ENCODE measurements at regions not wholly inside any gene's neighbourhood (a gene's known extent, or its start where the extent isn't known, plus 50 kb on each side); places are given as distances from the start of the nearest gene placed in this dataset.
"Not testable (repeated sequence)": the region's sequence is repeated elsewhere in the genome, so short reads cannot be mapped to it uniquely, and the experiment has no call there.

DNA sequence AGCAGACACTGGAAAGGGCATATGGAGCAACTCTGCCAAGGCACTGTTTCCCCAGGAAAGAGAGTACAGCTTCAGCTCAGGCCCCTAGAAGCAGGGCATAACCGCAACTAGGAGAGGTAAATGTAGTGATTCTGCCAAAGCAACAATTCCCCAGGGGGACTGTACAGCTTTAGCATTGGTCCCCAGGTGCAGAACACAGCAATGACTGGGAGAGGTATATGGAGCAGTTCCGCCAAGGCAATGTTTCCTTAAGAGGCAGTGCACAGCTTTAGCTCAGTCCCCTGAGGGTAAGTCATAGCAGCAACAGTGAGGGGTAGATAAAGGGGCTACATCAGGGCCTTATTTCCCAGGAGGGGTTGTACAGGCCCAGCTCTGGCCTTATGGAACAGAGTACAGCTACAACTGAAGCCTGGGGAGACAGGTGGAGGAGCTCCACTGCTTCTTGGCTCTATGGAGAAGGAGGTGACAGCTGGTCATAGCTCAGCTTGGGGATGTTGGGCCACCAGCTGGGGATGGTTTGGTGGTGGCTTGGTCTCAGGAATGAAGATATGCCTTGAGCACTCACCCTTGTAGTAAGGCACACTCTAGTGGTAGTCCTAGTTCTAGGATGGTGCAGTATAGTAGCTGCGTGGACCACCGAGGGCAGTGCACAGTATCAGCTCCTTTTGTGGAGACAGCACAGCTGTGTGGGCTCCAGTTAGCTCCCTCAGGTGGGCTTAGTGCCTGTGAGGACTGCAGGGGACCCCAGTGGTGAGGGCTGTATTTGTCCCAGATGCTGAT, 582.7 kb downstream of the PTPRC start:
- Histone ChIP-seq H3K9me3 (ENCODE audit: control insufficient read depth, low read length) (no peaks in the 10 kb centered on the region), H3K27ac (ENCODE audit: low read length) (no peak overlapping the region), H3K4me3 (ENCODE audit: low read length) (no peak overlapping the region), H3K27me3 (ENCODE audit: control insufficient read depth, insufficient read depth) (no peaks in the 10 kb centered on the region), H3K4me1 (ENCODE audit: control insufficient read depth, insufficient read depth, low read length) (no peaks in the 10 kb centered on the region)
- peak in 1 of 2 donors; percentile 24 for ATAC-seq
- DNase-seq: no peak
- intact Hi-C loops (cut with DNase I): no loop called here
- 94% methylated on average over 4 of the region's 4 CpGs for WGBS

DNA sequence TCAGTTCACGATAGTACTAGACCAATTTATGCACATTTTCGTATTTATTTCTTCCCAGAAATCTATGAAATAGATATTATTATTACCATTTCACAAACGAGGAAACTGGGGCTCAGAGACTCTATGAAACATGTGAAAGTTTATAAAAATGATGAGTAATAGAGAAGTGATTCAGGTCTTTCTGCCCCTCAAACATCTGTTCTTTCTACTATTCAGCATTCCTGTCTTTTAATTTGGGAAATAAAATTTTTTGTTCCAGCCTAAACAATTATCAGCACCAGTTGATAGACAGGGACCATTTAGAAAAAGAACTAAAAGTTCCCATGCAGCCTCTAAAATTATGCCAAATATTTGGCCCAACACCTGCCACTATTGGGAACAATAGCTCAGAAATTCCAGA, 585.1 kb downstream of the PTPRC start:
- Histone ChIP-seq H3K27ac (ENCODE audit: low read length) (no peak overlapping the region), H3K4me3 (ENCODE audit: low read length) (no peak overlapping the region), H3K27me3 (ENCODE audit: control insufficient read depth, insufficient read depth) (no peaks in the 10 kb centered on the region), H3K9me3 (ENCODE audit: control insufficient read depth, low read length) (no peaks in the 10 kb centered on the region), H3K4me1 (ENCODE audit: control insufficient read depth, insufficient read depth, low read length) (no peaks in the 10 kb centered on the region)
- intact Hi-C loops (cut with DNase I): no loop called here
- DNase-seq (no peak), ATAC-seq (no peak)
- 82% methylated on average over 3 of the region's 3 CpGs for WGBS

DNA sequence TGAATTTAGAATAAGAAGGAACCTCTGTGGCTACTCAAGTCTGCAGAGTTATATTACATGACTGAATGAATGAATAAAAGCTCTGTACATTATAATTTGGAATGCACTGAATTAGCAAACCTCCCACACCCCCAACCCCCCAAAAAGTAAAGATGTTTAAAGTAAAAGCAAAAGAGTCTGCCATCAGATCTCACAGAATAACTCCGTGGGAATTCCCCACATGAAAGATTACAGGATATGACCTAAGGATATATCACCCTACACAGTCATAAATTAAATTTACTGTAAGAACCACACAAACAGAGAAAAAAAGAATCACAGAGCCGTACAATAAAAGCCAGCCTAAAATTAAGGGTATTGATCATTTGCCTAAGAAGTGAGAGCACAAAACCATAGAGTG, 587.3 kb downstream of the PTPRC start:
- Histone ChIP-seq H3K9me3 (ENCODE audit: control insufficient read depth, low read length) (no peaks in the 10 kb centered on the region), H3K4me3 (ENCODE audit: low read length) (no peak overlapping the region), H3K4me1 (ENCODE audit: control insufficient read depth, insufficient read depth, low read length) (no peaks in the 10 kb centered on the region), H3K27ac (ENCODE audit: low read length) (no peak overlapping the region), H3K27me3 (ENCODE audit: control insufficient read depth, insufficient read depth) (no peaks in the 10 kb centered on the region)
- no peak for ATAC-seq
- intact Hi-C loops (cut with DNase I): no loop called here
- no peak for DNase-seq
- 42% methylated on average over 2 of the region's 2 CpGs for WGBS

DNA sequence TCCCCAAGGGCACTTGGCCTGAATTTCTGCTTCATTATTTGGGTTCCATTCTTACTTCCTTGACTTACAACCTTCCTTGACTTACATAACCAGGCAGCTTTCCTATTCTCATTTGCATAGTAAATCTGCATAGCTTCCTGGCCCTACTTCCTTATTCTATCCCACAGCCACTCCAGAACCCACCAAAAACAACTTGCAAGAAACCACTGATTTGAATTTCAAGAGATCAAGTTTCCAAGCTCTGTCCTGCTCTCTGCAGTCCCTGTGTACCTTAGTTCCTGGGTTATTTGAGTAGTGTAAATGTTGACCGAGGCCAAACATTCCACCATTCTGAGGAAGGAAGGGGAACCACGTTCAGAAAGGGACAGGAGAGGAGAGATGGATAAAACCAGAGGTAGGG, 603.3 kb downstream of the PTPRC start:
- no peak for DNase-seq
- intact Hi-C loops (cut with DNase I): loop anchor here in 1 of 4 donors (10.0 kb wide), 1 partner anchor 467 kb away; no protein-coding TSS in a partner anchor

DNA sequence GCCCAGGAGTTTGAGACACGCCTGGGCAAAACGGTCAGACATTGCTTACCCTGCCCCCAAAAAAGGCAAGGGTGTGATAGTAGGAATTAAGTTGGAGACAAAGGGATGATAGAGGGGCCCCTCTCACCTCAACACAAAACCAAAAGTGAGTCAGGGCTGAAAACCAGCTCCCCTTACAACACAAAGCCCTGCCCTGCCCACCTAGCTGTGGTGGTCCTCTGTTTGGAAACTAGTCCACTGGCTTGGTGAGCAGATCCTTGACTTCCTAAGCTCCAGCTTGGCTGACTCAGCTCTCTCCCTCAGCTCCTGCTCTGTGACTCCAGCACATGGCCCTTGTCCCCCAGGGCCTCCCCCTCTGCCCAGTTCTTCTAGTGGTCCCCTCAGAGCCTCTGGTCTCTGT, 603.8 kb downstream of the PTPRC start:
- intact Hi-C loops (cut with DNase I): loop anchor here in 1 of 4 donors (10.0 kb wide), 1 partner anchor 468 kb away; no protein-coding TSS in a partner anchor
- no peak for ATAC-seq
- no peaks in the 10 kb centered on the region for H3K9me3 ChIP-seq (ENCODE audit: control insufficient read depth, low read length)
- H3K27me3 ChIP-seq (ENCODE audit: control insufficient read depth, insufficient read depth): no peaks in the 10 kb centered on the region
- no peak overlapping the region for H3K27ac ChIP-seq (ENCODE audit: low read length)
- 90% methylated on average over 2 of the region's 2 CpGs for WGBS
- H3K4me1 ChIP-seq (ENCODE audit: control insufficient read depth, insufficient read depth, low read length): no peaks in the 10 kb centered on the region
- no peak for DNase-seq
- no peak overlapping the region for H3K4me3 ChIP-seq (ENCODE audit: low read length)

More for the DNA sequence above, 603.3 kb downstream of the PTPRC start:
- Histone ChIP-seq H3K9me3 (ENCODE audit: control insufficient read depth, low read length) (no peaks in the 10 kb centered on the region), H3K4me1 (ENCODE audit: control insufficient read depth, insufficient read depth, low read length) (no peaks in the 10 kb centered on the region), H3K4me3 (ENCODE audit: low read length) (no peak overlapping the region), H3K27ac (ENCODE audit: low read length) (no peak overlapping the region), H3K27me3 (ENCODE audit: control insufficient read depth, insufficient read depth) (no peaks in the 10 kb centered on the region)
- ATAC-seq: no peak
- 77% methylated on average over 2 of the region's 2 CpGs for WGBS

DNA sequence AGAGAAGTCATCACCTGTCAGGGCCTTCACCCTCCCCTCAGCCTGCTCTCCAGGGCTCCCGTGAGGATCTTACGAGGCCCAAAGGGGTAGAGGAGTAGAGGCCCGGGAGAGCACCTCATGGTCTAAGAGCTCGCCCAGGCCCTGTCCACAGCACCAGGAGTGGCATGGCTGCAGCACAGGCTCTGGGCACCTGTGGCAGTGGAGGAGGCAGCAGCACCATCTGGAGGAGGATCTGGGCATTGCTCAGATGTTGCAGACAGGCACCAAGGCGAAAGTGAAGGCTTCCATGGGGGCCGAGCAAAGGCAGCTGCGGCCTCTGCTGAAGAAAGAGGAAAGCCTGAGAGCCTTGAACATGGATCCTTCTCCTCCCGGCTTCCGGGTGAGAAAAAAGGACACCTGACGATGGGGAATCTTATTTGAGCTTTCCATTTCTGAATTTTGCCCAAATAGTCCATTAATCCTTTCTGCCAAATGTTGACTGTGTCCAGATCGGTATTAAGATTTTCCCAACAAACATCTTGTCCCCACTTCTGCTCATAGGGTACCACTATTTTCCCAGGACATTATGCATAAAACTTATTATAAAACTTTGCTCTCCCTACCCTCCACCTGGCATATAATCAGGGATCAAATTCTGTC, 604.7 kb downstream of the PTPRC start:
- no peaks in the 10 kb centered on the region for H3K27me3 ChIP-seq (ENCODE audit: control insufficient read depth, insufficient read depth)
- no peaks in the 10 kb centered on the region for H3K9me3 ChIP-seq (ENCODE audit: control insufficient read depth, low read length)
- DNase-seq: peak; percentile 27 to 77 (median 65)
- no peak overlapping the region for H3K27ac ChIP-seq (ENCODE audit: low read length)
- H3K4me3 ChIP-seq (ENCODE audit: low read length): no peak overlapping the region
- H3K4me1 ChIP-seq (ENCODE audit: control insufficient read depth, insufficient read depth, low read length): no peaks in the 10 kb centered on the region
- WGBS: 76% methylated on average over 11 of the region's 11 CpGs
- peak; percentile 67 to 72 for ATAC-seq
- intact Hi-C loops (cut with DNase I): loop anchor here in 1 of 4 donors (10.0 kb wide), 1 partner anchor 469 kb away; no protein-coding TSS in a partner anchor

DNA sequence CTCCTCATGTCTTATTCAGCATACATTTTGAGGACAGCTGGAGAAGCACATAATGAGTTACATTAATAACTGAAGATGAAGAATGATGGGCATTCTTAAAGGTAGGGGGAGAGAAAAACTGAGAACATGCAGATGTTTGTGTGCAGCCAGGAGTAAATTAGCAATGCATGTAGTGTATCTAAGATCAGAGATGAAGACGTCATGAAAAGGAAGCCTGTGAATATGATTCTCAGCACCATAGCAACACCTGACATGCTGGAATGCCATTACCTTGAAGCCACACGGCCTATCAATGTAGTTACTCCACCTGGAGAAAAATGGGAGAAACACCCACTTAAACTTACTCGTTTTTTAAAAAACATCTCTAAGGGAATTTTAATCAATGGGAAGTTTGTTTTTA, 607.1 kb downstream of the PTPRC start:
- Histone ChIP-seq H3K27me3 (ENCODE audit: control insufficient read depth, insufficient read depth) (no peaks in the 10 kb centered on the region), H3K27ac (ENCODE audit: low read length) (no peak overlapping the region), H3K4me3 (ENCODE audit: low read length) (no peak overlapping the region), H3K4me1 (ENCODE audit: control insufficient read depth, insufficient read depth, low read length) (no peaks in the 10 kb centered on the region), H3K9me3 (ENCODE audit: control insufficient read depth, low read length) (no peaks in the 10 kb centered on the region)
- no peak for DNase-seq
- ATAC-seq: no peak
- 67% methylated on average over 3 of the region's 3 CpGs for WGBS
- intact Hi-C loops (cut with DNase I): loop anchor here in 1 of 4 donors (10.0 kb wide), 1 partner anchor 471 kb away; no protein-coding TSS in a partner anchor

DNA sequence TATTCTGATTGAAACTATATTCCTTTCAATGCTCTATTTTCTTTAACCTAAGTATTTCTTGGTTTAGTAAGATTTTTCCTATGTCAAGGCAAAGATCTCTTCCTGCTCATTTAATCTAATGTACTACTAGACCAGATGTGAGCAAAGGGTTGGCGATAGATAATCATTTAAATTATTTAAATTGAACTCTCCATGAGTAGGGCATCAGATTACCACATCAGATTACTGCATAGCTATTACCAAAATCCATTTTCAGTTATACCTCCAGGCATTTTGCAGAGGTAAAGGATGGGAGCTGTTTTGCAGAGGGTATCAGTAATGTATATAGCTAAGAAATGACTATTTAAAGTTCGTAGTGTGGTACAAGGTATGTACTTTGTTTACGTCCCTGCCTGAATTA, 607.9 kb downstream of the PTPRC start:
- ATAC-seq: no peak
- no peaks in the 10 kb centered on the region for H3K4me1 ChIP-seq (ENCODE audit: control insufficient read depth, insufficient read depth, low read length)
- no peaks in the 10 kb centered on the region for H3K9me3 ChIP-seq (ENCODE audit: control insufficient read depth, low read length)
- 95% methylated on average over 3 of the region's 3 CpGs for WGBS
- no peaks in the 10 kb centered on the region for H3K27me3 ChIP-seq (ENCODE audit: control insufficient read depth, insufficient read depth)
- intact Hi-C loops (cut with DNase I): loop anchor here in 1 of 4 donors (10.0 kb wide), 1 partner anchor 472 kb away; no protein-coding TSS in a partner anchor
- no peak overlapping the region for H3K4me3 ChIP-seq (ENCODE audit: low read length)
- H3K27ac ChIP-seq (ENCODE audit: low read length): no peak overlapping the region
- DNase-seq: no peak

DNA sequence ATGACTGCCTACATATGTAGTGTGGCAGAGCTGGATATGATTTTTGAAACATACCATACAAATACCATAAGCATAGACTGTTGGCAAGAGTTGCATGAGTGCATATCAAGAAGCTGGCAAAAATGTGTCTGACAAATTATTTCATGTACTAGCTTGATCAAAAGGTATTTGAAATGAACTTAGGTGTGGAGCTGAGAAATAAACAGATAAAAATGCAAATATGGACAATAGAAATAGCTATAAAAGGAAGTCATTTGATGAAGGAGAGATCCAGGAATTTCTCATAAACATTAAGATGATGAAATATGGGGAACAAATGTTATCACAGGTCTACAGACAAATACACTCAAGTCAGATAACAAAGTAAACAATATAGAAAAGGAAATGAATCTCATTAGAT, 609.1 kb downstream of the PTPRC start:
- intact Hi-C loops (cut with DNase I): loop anchor here in 1 of 4 donors (10.0 kb wide), 1 partner anchor 473 kb away; no protein-coding TSS in a partner anchor
- Histone ChIP-seq H3K27me3 (ENCODE audit: control insufficient read depth, insufficient read depth) (no peaks in the 10 kb centered on the region), H3K27ac (ENCODE audit: low read length) (no peak overlapping the region), H3K4me3 (ENCODE audit: low read length) (no peak overlapping the region), H3K9me3 (ENCODE audit: control insufficient read depth, low read length) (no peaks in the 10 kb centered on the region), H3K4me1 (ENCODE audit: control insufficient read depth, insufficient read depth, low read length) (no peaks in the 10 kb centered on the region)
- no peak for ATAC-seq
- DNase-seq: no peak

DNA sequence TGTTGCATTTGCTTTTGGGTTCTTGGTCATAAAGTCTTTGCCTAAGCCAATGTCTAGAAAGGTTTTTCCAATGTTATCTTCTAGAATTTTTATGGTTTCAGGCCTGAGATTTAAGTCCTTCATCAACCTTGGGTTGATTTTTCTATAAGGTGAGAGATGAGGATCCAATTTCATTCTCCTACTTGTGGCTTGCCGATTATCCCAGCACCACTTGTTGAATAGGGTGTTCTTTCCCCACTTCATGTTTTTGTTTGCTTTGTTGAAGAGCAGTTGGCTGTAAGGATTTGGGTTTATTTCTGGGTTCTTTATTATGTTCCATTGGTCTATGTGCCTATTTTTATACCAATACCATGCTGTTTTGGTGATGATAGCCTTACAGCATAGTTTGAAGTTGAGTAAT, 615.2 kb downstream of the PTPRC start:
- 94% methylated on average over 1 of the region's 1 CpG for whole genome bisulfite sequencing
- H3K4me3 ChIP-seq (ENCODE audit: low read length); H3K27ac ChIP-seq (ENCODE audit: low read length); H3K4me1 ChIP-seq (ENCODE audit: control insufficient read depth, insufficient read depth, low read length); DNase-seq; H3K9me3 ChIP-seq (ENCODE audit: control insufficient read depth, low read length); H3K27me3 ChIP-seq (ENCODE audit: control insufficient read depth, insufficient read depth); ATAC-seq; intact Hi-C loops (cut with DNase I): not testable (repeated sequence)

DNA sequence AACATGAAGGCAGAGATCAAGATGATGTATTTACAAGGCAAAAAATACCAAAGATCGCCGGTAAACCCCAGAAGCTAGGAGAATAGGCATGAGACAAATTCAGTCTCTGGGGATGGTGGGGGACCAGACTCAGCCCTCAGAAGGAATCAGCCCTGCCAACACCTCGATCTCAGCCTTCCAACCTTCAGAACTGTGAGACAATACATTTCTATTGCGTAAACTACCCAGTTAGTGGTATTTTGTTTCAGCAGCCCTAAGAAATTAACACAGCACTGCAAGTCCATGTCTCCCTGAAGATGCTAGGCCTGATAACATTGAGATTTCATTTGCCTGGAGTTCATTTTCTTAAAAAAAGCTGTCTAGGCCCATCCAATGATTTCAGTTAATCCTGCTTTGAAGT, 622.5 kb downstream of the PTPRC start:
- WGBS: 92% methylated on average over 4 of the region's 4 CpGs
- intact Hi-C loops (cut with DNase I): no loop called here
- no peak for DNase-seq

More for the DNA sequence above, 622.5 kb downstream of the PTPRC start:
- ATAC-seq: no peak
- no peaks in the 10 kb centered on the region for H3K27me3 ChIP-seq (ENCODE audit: control insufficient read depth, insufficient read depth)
- no peaks in the 10 kb centered on the region for H3K9me3 ChIP-seq (ENCODE audit: control insufficient read depth, low read length)
- no peak overlapping the region for H3K27ac ChIP-seq (ENCODE audit: low read length)
- H3K4me3 ChIP-seq (ENCODE audit: low read length): no peak overlapping the region
- no peaks in the 10 kb centered on the region for H3K4me1 ChIP-seq (ENCODE audit: control insufficient read depth, insufficient read depth, low read length)

Data from right cardiac atrium (tissue), 5 donors.